ENCODE measurements at regions not wholly inside any gene's neighbourhood (a gene's known extent, or its start where the extent isn't known, plus 50 kb on each side); places are given as distances from the start of the nearest gene placed in this dataset.

- TF ChIP-seq TAF1 (IDR thresholded peaks at IDR 0.05; ENCODE audit: low read depth) (no peak), CTCF (IDR thresholded peaks at IDR 0.05; ENCODE audit: poor library complexity, severe bottlenecking) (no peak)
Observed at GRCh38 chr2:19274439-19274838, 84.0 kb downstream of the OSR1 start.

All from neural cell (in vitro differentiated cells).